HG03378 (cell line): ENCODE measurements at regions not wholly inside any gene's neighbourhood (a gene's known extent, or its start where the extent isn't known, plus 50 kb on each side); places are given as distances from the start of the nearest gene placed in this dataset.

Source experiments
- ATAC-seq: cut with Tn5 transposase; IDR thresholded peaks from one replicate; pipeline ENCODE4 v1.9.1; 2021; ENCODE audit warnings: mild to moderate bottlenecking, moderate library complexity; ENCODE audit not compliant: unreplicated experiment

DNA sequence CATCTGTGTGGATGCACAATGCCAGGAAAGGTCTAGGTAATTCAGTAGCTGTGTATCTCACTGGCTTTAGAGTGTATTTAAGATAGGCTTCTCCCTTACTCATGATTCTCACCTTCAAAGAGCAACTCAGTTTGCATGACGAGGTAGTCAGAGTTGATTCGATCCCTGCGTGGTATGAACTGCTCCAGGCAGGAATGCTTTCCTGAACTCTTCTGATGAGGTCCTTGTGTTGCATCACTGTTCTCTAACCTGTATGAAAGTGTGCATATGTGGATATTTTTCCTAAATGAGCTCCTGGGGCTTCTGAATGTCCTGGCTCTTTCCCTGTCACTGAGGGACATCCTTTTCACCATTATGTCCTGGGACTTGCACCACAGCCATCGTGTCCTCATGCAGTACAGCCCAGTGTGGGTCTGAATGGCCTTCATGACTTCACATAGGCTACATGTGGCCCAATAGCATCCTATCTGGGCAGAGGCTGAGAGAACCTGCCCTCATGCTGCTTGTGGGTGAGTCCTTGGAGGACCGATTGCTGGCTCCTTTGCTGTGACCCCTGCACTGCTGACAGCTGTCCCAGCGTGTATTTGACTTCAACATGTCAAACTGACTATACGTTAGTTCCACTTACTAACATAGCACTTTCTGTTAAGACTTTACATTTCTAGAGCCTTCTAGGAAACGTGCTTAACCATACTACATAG lies 65.3 kb upstream of the WDR1 start:
- no peak for ATAC-seq

DNA sequence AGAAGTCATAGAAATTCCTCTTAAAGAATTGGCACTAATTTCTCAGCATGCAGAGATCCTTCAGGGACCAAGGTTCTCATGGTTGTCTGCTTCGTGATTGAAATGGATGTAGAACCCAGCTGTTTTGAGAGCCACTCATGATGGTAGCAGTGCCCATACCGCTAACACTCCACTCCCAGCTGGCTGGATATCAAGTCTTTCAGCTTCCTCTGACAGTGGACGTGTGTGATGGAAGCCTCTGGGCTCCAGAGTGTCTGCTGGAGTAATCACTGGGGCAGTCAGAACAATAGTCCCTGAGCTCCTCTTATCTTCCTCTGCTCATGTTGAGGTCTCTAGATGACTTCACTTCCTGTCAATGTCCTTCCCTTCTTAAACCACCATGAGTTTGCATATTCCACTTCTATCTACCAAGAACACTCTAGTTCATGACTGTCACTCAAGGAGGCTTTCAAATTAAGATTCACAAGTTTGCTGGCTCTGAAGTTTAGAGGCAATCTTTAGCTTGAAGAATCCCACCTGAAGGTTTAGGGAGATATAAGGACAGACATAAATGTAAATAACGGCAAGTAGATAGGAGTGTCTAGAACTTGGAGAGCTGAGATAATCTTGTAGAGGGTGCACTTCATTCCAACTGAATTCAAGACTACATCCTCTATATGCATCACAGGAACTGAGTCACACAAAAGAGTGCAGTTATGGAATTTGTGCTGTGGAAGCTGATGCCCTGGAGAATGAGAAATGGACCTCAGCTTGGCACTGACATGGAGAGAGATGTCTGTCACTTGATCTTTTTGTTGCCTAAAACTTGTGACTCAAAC lies 64.5 kb upstream of the WDR1 start:
- ATAC-seq: peak; percentile 98

DNA sequence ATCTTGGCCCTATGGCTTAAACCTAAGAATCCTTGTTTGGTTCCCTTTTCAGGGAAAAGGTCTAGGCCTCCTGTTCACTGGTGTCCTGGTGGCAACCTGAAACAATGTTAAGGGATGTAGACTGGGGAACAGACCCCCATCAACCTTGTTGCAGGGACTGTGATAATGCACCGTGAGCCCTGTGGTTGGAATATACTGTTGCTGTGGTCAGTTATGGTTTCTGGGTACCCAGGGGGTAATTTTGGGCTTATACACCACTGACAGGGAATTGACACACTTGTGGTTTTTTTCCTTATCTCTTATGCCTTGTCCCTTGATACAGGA lies 64.0 kb upstream of the WDR1 start:
- ATAC-seq: no peak

DNA sequence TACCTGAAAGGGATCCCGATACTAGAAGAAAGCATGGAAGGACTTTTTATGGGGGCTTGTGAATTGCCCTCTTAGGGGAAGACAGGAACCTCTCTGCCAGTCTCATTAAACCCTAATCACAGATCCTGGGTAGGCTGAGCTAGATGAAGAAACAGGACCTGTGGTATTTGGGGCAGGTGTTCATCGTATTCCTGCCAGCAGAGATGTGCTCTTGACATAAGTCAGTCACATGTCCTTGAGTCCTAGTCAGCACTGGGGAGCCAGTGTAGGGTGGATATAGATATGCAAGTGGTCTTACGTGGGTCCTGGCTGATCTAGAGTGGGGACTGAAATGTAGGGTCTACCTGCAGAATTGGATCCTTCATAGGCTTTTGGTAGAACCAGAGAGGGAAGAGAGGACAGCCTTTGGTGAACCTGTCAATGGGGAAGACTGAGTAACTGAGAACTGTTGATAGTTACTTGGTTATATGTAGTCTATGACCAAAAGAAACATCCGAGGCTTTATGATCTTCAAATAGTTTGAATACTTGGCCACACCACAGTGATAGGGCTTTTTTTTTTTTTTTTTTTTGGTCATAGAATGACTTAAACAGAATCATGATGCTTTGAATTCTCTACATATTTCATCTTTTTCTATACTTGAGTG lies 63.5 kb upstream of the WDR1 start:
- no peak for ATAC-seq

DNA sequence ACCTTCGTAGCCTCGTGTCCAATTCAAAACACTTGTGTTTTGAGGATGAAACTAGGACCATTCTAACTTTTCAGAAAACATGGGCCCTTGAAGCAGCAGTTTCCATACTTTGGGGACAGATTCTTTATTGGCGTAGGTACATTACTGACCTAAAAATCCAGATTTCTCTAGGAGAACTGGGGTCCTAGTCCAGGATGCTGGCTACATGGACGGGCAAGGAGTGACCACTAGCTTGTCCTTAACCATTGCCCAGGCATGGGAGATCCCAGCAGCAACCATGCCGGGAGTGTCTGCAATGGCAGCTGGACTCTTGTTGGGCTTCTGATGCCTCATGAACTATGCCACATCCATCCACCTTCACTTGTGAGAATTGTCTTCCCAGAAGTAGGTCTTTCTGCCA lies 62.2 kb upstream of the WDR1 start:
- ATAC-seq: no peak

DNA sequence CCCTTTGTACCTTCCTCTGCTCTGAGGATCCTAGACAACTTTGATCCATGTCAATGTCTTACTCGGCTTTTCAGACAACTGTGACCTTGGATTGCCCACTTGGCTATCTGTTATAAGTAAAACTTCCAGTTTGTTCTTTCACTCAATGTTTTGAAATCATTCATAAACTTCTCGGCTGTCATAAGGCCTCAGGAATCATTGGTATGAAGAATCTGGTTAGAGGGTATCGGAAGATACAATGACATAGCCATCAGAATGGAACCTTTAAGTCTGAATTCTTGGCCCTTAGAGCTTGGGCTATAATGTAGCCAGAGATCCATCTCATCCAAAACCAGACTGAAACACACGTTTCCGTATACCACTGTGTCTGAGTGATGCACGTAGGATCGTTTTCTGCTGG lies 59.0 kb upstream of the WDR1 start:
- ATAC-seq: no peak

DNA sequence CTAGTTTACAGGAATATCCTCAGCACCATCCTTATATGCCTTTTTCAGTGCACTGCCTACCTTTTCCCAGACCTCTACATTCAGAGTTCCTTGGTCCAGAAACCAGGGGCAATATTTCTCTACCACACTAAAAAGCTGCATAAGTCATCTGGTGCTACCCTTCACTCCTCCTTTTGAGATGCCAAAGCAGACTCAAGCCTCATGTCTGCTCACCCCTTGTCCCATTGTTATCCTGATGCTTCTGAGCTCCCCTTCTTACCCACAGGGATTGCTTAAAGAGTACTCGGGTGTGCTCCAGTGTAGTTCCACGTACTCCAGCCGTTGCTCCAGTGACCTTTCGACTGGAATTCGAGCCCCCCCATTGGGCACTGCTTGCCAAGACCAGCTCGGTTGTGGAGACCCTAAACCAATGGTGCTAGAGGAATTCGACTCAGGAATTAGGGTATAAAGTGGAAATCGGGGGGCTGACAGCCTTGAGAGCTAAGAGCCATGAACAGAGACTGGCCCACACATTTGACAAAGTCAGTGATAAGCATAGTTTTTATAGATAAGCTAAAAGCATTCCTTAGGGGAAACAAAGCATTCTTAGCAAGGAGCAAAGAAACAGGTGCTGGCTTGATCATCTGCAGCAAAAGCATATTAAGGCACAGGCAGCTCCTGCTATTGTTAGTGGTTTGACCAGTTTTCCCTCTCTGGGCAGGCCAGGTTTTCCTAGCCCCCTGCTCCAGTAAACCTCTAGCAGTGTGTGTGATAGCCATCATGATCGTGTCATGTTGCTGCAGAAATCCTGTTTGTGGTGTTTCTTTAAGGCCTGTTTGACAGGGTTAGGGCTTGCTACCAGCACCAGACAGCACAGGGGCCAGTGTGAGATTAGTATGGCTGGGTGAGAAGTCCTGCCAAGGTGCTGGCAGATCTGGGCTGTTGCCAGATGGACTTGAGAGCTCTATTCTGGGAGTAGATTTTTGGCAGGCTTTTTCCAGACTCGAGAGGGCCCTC lies 57.5 kb upstream of the WDR1 start:
- ATAC-seq: no peak

DNA sequence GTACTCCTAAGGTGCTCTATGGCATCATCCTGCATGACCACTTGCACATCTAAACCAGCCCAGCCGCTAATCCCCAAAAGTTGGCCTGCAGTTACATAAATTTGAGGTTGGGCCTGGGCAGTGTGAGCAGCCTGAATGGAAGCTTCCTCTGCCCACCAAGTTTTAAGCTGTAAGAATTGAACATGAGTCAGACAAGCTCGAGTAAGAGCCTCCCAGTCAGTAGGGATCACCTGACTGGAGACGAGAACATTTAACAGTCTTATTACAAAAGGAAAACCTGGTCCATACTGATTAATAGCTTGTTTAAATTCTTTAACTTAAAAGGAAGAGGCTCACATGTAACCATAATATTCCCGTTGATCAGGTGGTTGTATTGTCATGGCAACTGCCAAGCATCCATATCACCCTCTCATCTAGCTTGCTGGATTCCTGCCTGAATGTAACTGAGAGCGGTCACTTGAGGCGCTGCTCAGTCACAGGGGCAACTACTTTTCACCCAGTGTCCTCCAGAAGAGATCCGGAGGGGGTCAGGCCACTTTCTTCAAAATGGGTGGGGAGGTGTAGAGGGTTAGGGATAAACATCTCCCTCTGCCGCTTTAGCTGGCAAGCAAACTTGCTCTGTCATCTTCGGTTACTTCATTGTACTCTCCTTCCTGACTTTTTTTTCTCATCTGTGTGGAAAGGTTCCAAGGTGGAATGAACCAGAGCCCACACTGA lies 56.6 kb upstream of the WDR1 start:
- no peak for ATAC-seq

DNA sequence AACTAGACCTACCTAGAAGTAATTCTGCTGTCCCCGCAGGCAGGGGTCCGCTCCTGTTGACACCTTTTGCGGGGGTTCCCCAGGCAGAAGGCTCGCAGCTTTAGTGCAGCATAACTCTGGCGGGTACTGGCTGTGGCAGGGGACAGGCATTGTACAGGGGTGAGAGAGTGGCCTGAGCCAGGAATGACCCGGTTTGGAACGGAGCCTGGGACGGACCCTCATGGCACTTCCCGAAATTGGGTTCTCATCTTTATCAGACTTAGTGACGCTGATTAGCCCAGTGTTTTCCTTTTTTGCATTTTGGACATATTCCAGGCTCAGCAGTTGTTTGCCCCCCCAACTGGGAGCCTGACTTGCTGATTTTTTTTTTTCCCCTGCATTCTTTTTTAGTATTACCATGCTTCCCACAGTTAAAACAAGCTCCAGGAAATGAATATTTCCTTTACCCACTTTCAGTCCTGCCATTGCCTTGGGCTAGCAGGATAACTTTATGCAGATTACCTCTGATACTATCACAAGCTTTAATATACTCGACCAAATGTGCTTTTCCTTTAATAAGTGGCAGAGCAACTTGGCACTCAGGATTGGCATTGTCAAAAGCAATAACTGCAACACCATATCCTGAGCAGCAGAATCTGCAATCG lies 55.8 kb upstream of the WDR1 start:
- no peak for ATAC-seq

DNA sequence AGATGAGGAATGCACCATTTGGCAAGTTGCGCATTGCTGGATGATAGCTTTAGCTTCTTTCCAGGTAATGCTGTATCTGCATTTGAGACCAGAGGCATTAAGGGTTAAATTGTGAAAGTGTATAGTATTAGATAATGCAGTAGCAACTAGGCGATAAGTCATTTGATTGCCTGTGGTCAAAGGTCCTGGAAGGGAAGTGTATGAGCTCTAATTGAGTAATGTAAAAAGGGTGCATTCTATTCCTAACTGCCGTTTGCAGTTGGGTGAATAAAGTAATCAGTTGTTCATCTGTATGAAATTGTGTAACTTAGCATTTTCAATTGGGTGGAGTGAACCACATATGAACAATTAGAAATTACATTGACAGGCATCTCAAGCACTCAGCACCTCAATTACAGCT lies 54.5 kb upstream of the WDR1 start:
- no peak for ATAC-seq

DNA sequence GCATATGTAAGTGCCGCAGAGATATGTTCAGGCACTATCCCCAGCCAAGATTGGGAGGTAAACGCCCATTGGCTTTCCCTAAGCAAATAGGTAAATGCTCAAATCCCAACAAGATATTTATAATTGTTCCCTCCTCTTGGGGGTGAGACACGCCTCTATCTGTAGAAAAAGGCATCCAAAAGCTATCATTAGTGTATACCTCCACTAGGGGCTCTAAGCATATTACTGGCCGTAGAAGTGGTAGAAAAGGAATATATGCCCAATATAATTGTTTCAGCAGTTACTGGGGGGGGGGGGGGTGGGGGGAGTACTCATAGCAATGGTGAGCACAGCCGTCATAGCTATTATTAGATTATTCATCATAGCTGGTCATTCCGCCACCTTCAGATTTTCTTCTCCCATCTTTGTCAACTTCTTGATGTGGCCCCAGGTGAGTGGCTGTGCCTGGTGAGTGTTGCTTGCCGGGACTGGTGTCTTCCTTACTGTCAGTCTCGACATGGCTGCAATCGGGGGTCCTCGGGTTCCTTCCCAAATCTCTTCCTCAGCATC lies 53.3 kb upstream of the WDR1 start:
- no peak for ATAC-seq

DNA sequence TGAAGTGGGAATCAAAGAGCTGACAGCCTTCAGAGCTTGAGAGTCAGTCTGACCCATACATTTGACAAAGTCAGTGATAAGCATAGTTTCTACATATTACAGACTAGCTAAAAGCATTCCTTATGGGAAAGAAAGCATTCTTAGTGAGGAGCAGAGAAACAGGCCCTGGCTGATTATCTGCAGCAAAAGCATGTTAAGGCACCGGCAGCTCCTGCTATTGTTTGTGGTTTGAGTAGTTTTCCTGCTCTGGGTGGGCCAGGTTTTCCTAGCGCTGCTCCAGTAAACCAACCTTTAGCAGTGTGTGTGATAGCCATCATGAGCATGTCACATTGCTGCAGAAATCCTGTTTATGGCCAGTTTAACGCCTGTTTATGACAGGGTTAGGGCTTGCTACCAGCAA lies 51.6 kb upstream of the WDR1 start:
- no peak for ATAC-seq

DNA sequence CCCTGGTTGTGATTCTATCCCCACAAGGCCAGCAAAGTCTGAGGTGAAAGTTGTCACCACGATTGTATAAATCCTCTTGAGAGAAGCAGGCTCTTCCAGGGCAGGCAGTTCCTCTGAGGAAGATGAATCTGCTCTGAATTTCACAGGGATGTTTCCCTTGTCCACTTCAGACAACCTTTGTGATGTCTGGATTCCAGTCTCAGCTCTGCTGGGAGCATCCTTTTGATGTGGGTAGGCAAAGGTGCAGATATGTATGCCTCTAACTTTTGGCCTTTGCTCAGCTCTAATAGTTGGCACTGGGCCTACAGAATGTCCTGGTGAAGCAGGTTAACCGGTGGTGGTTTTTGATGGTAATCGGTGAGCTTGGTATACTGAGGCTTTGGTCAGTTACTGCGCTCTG lies 50.6 kb upstream of the WDR1 start:
- ATAC-seq: no peak
